HepG2 (cell line): ENCODE measurements at regions not wholly inside any gene's neighbourhood (a gene's known extent, or its start where the extent isn't known, plus 50 kb on each side); places are given as distances from the start of the nearest gene placed in this dataset.

ENCODE experiments used
- ATAC-seq: fragments of 200-7000 bp; cut with Tn5 transposase; 3 replicates; pipeline ENCODE4 v1.9.1; 2020; ENCODE audit warnings: mild to moderate bottlenecking, moderate library complexity
- BruUV-seq: library from RNA; stranded (reverse); fragments of 400-500 nt; replicated peaks from 2 replicates; lab custom pipeline; 2021; lab: Mats Ljungman, UMichigan
- CTCF ChIA-PET: fragments of 300-600 bp; formaldehyde crosslinking; extraction: SDS; loops from one replicate; lab custom pipeline; 2021; ENCODE audit warnings: low total read pairs, inconsistent platforms, low intra/inter-chr PET ratio; lab: Yijun Ruan, JAX
- POLR2A ChIA-PET: fragments of 350-600 bp; sonication (Branson Sonifier 250); formaldehyde crosslinking; loops from one replicate; lab custom pipeline; 2020; ENCODE audit warnings: antibody characterized with exemption, inconsistent platforms; lab: Yijun Ruan, JAX
- DNase-seq: peaks from one replicate; pipeline ENCODE4 v3.0.0-alpha.2; 2015; ENCODE audit warnings: low spot score
- FAIRE-seq: peaks from 3 replicates; lab custom pipeline; 2011; peaks lifted over from hg19 to GRCh38; lab: Jason Lieb, UNC
- H2AFZ ChIP-seq: one replicate; pipeline ENCODE4 v1.6.1; 2011; ENCODE audit warnings: low read length, inconsistent platforms
- H3K27ac ChIP-seq: fragments of 300-600 bp; 3 replicates; pipeline ENCODE4 v1.8.0; 2011; ENCODE audit warnings: mixed run types, mild to moderate bottlenecking, mixed read lengths, low read length, inconsistent platforms; ENCODE audit not compliant: insufficient read depth; ENCODE audit errors: extremely low read length
- H3K27me3 ChIP-seq, 2 experiments: fragments of 200-600 bp in 1 of 2; 2 replicates in 1 of 2; 3 replicates in 1 of 2; pipeline versions ENCODE4 v1.6.0 to v1.8.0; 2011; ENCODE audit warnings: low read length in 2 of 2, mild to moderate bottlenecking in 2 of 2, moderate library complexity in 2 of 2, inconsistent platforms in 1 of 2; ENCODE audit not compliant: insufficient read depth in 2 of 2, control insufficient read depth in 1 of 2
- H3K36me3 ChIP-seq, 2 experiments: fragments of 200-600 bp in 1 of 2; replicated peaks in 1 of 2; 2 replicates in 1 of 2; 3 replicates in 1 of 2; pipeline versions ENCODE4 v1.5.1 to v1.8.0; 2011; ENCODE audit warnings: low read length in 2 of 2, inconsistent platforms in 1 of 2; ENCODE audit not compliant: insufficient read depth in 2 of 2, control insufficient read depth in 1 of 2
- H3K4me1 ChIP-seq: 2 replicates; pipeline ENCODE4 v1.5.1; 2012; ENCODE audit warnings: low read length, inconsistent platforms; ENCODE audit not compliant: insufficient read depth
- H3K4me2 ChIP-seq: 2 replicates; pipeline ENCODE4 v1.6.0; 2011; ENCODE audit warnings: low read depth, low read length, inconsistent platforms
- H3K4me3 ChIP-seq, 3 experiments: fragments of 200-600 bp in 1 of 3; sonication (generic), shearing (Covaris generic) in 1 of 3; replicated peaks in 1 of 3; 2 replicates each; pipeline ENCODE4 v1.5.1; 2011 to 2016; ENCODE audit warnings: low read length in 3 of 3, inconsistent platforms in 2 of 3, low read depth in 2 of 3, mild to moderate bottlenecking in 2 of 3, control low read depth in 1 of 3, mixed read lengths in 1 of 3; ENCODE audit not compliant: insufficient read depth in 1 of 3
- H3K79me2 ChIP-seq: one replicate; pipeline ENCODE4 v1.6.1; 2011; ENCODE audit warnings: low read length, inconsistent platforms; ENCODE audit not compliant: insufficient read depth
- H3K9ac ChIP-seq: 2 replicates; pipeline ENCODE4 v1.6.0; 2011; ENCODE audit warnings: mild to moderate bottlenecking, low read depth, low read length, inconsistent platforms; ENCODE audit not compliant: insufficient read depth
- H3K9me3 ChIP-seq: 2 replicates; pipeline ENCODE4 v1.5.1; 2012; ENCODE audit warnings: mild to moderate bottlenecking, low read length
- H4K20me1 ChIP-seq: 2 replicates; pipeline ENCODE4 v1.6.0; 2011; ENCODE audit warnings: inconsistent platforms, mild to moderate bottlenecking, low read length, moderate library complexity; ENCODE audit not compliant: insufficient read depth
- IKZF1 ChIP-seq: fragments of 450-650 bp; IDR thresholded peaks from 2 replicates; pipeline ENCODE4 v1.7.1; 2016
- WGBS: methylation state at CpG from one replicate; pipeline ENCODE4 v1.1.6; 2017; ENCODE audit warnings: low lambda C conversion rate; 5-methylcytosine and 5-hydroxymethylcytosine counted together
- in situ Hi-C: cut with HindIII; loops from 2 replicates; pipeline ENCODE4 v1.10.0; 2017; ENCODE audit warnings: low pct_unique_long_range_greater_than_20kb; ENCODE audit not compliant: extremely low pct_ligation_motif_present
- intact Hi-C: fragments of 100-400 bp; cut with micrococcal nuclease; formaldehyde crosslinking; loops from one replicate; pipeline ENCODE4 v1.10.0; 2022; ENCODE audit not compliant: unreplicated experiment
- TF ChIP-seq, protein P1 (sequence below): fragments of 450-650 bp; IDR thresholded peaks from 2 replicates; pipeline ENCODE4 v1.6.1; 2016
- TF ChIP-seq, protein P2 (sequence below): IDR thresholded peaks from 2 replicates; pipeline ENCODE4 v1.6.1; 2018; ENCODE audit warnings: missing genetic modification reagents

DNA sequence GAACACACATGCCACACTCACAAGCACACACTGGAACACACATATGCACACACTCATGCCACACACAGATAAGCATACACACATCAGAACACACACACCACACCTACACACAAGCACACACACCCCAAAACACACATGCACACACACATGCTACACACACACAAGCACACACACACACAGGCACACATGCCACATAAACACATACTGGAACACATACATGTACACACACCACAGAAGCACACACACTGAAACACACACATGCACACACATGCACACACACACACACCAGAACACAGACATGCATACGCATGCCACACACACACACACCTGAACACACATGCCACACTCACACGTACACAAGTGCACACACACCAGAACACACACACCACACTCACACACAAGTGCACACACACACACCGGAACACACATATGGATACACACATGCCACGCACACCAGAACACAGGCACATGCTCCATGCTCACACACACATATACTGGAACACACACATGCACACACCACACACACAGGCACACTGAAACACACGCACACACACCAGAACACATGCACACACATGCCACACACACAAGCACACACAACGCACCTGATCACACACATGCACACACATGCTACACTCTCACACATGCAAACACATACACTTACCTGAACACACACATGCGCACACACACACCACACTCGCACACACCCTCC is 78.0 kb upstream of the IRX4 start:
- Histone ChIP-seq H3K36me3 (no peaks in the 10 kb centered on the region), H3K9ac (no peak overlapping the region), H3K27me3 (peaks cover 3 to 27% of the 10 kb centered on the region in 2 experiments; a peak in 4 of 5 replicates), H3K4me3 (no peak overlapping the region), H3K79me2 (no peaks in the 10 kb centered on the region), H3K9me3 (no peaks in the 10 kb centered on the region), H3K4me1 (no peaks in the 10 kb centered on the region), H4K20me1 (no peaks in the 10 kb centered on the region), H3K27ac (no peak overlapping the region), H3K4me2 (no peak overlapping the region), H2AFZ (no peak overlapping the region)
- intact Hi-C loops (no loop called here), in situ Hi-C loops (no loop called here)
- FAIRE-seq (no peak), DNase-seq (no peak), ATAC-seq (no peak)
- TF ChIP-seq, protein P1, sequence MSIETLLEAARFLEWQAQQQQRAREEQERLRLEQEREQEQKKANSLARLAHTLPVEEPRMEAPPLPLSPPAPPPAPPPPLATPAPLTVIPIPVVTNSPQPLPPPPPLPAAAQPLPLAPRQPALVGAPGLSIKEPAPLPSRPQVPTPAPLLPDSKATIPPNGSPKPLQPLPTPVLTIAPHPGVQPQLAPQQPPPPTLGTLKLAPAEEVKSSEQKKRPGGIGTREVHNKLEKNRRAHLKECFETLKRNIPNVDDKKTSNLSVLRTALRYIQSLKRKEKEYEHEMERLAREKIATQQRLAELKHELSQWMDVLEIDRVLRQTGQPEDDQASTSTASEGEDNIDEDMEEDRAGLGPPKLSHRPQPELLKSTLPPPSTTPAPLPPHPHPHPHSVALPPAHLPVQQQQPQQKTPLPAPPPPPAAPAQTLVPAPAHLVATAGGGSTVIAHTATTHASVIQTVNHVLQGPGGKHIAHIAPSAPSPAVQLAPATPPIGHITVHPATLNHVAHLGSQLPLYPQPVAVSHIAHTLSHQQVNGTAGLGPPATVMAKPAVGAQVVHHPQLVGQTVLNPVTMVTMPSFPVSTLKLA = peak; percentile 91
- 0 out of 2 replicates have a peak, but pooled peaks have one; percentile 8 for TF ChIP-seq IKZF1
- TF ChIP-seq, protein P2, sequence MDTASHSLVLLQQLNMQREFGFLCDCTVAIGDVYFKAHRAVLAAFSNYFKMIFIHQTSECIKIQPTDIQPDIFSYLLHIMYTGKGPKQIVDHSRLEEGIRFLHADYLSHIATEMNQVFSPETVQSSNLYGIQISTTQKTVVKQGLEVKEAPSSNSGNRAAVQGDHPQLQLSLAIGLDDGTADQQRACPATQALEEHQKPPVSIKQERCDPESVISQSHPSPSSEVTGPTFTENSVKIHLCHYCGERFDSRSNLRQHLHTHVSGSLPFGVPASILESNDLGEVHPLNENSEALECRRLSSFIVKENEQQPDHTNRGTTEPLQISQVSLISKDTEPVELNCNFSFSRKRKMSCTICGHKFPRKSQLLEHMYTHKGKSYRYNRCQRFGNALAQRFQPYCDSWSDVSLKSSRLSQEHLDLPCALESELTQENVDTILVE (CRISPR knock-in tag) = no peak
- 55% methylated on average over 8 of the region's 8 CpGs for WGBS
- BruUV-seq = no TSS peak
- ChIA-PET POLR2A (no interaction called here), CTCF (no interaction called here)
